HG03575 (cell line): ENCODE measurements at regions not wholly inside any gene's neighbourhood (a gene's known extent, or its start where the extent isn't known, plus 50 kb on each side); places are given as distances from the start of the nearest gene placed in this dataset.

Experiments used
- ATAC-seq: cut with Tn5 transposase; IDR thresholded peaks from one replicate; pipeline ENCODE4 v1.9.1; 2021; ENCODE audit not compliant: unreplicated experiment, insufficient number of reproducible peaks, low FRiP score; ENCODE audit errors: extremely low read depth

GRCh38 chr9:109590966-109591365, 92.9 kb upstream of the PTPN3 start:
- ATAC-seq, result no peak

- ATAC-seq, result no peak
These were observed 93.6 kb upstream of the PTPN3 start for GRCh38 chr9:109591691-109592090.

GRCh38 chr9:109593612-109594011, 95.5 kb upstream of the PTPN3 start:
- no peak for ATAC-seq

- ATAC-seq, result no peak
These were observed 99.4 kb upstream of the PTPN3 start for GRCh38 chr9:109597496-109597895.

GRCh38 chr9:109599131-109599530, 101.0 kb upstream of the PTPN3 start:
- no peak for ATAC-seq

- no peak for ATAC-seq
These were observed 101.6 kb upstream of the PTPN3 start for GRCh38 chr9:109599711-109600110.

GRCh38 chr9:109600142-109600541, 102.0 kb upstream of the PTPN3 start:
- ATAC-seq, result no peak

GRCh38 chr9:109601181-109601580, 103.1 kb upstream of the PTPN3 start:
- no peak for ATAC-seq

GRCh38 chr9:109602987-109603386, 104.9 kb upstream of the PTPN3 start:
- no peak for ATAC-seq

GRCh38 chr9:109604131-109604530, 106.0 kb upstream of the PTPN3 start:
- no peak for ATAC-seq

GRCh38 chr9:109604781-109605180, 106.7 kb upstream of the PTPN3 start:
- no peak for ATAC-seq

GRCh38 chr9:109609060-109609459, 111.0 kb upstream of the PTPN3 start:
- no peak for ATAC-seq

- no peak for ATAC-seq
These were observed 118.5 kb upstream of the PTPN3 start for GRCh38 chr9:109616571-109617120.

- no peak for ATAC-seq
These were observed 121.2 kb upstream of the PTPN3 start for GRCh38 chr9:109619310-109619709.

- ATAC-seq, result no peak
These were observed 126.0 kb upstream of the PTPN3 start for GRCh38 chr9:109624143-109624542.

GRCh38 chr9:109624896-109625295, 126.8 kb upstream of the PTPN3 start:
- no peak for ATAC-seq

GRCh38 chr9:109627042-109627441, 128.9 kb upstream of the PTPN3 start:
- ATAC-seq, result no peak

- ATAC-seq, result no peak
These were observed 131.5 kb upstream of the PTPN3 start for GRCh38 chr9:109629615-109630014.

- ATAC-seq, result no peak
These were observed 134.7 kb upstream of the PTPN3 start for GRCh38 chr9:109632817-109633216.

GRCh38 chr9:109639674-109640579, 140.1 kb upstream of the PALM2AKAP2 start:
- ATAC-seq, result no peak
